SK-N-MC (cell line): ENCODE measurements at regions not wholly inside any gene's neighbourhood (a gene's known extent, or its start where the extent isn't known, plus 50 kb on each side); places are given as distances from the start of the nearest gene placed in this dataset.

Source experiments
- DNase-seq: peaks from one replicate; pipeline ENCODE4 v3.0.0-alpha.2; 2011; ENCODE audit warnings: low read depth, low spot score
- H3K27ac ChIP-seq: fragments of 200-600 bp; sonication (generic); 2 replicates; pipeline ENCODE4 v1.5.1; 2016; ENCODE audit warnings: mixed run types
- H3K36me3 ChIP-seq: fragments of 200-600 bp; sonication (generic); 2 replicates; pipeline ENCODE4 v1.6.1; 2017; ENCODE audit warnings: antibody characterized with exemption, low read length, mixed read lengths; ENCODE audit not compliant: insufficient read depth
- H3K4me3 ChIP-seq: fragments of 200-600 bp; sonication (generic); 2 replicates; pipeline ENCODE4 v1.5.1; 2016
- H3K9ac ChIP-seq: fragments of 200-600 bp; sonication (generic); 2 replicates; pipeline ENCODE4 v1.8.0; 2017; ENCODE audit warnings: mixed run types, mixed read lengths; ENCODE audit not compliant: insufficient read length
- H3K9me3 ChIP-seq: fragments of 200-600 bp; sonication (generic); 2 replicates; pipeline ENCODE4 v1.6.1; 2017; ENCODE audit warnings: low read depth, mild to moderate bottlenecking, antibody characterized with exemption, low read length, moderate library complexity, mixed read lengths
- EZH2 ChIP-seq: fragments of 200-600 bp; sonication (generic); IDR thresholded peaks from one replicate; pipeline ENCODE4 v1.6.1; 2017; ENCODE audit warnings: antibody characterized with exemption
- FOXP2 ChIP-seq: optimal IDR thresholded peaks from 2 replicates; pipeline ENCODE3; 2011; ENCODE audit warnings: mild to moderate bottlenecking, moderate library complexity; ENCODE audit not compliant: insufficient read depth; ENCODE audit errors: extremely low read length, control extremely low read depth
- POLR2AphosphoS5 ChIP-seq: IDR thresholded peaks from 2 replicates; pipeline ENCODE4 v1.6.1; 2012; ENCODE audit warnings: mild to moderate bottlenecking, low read depth, low read length, borderline replicate concordance

DNA sequence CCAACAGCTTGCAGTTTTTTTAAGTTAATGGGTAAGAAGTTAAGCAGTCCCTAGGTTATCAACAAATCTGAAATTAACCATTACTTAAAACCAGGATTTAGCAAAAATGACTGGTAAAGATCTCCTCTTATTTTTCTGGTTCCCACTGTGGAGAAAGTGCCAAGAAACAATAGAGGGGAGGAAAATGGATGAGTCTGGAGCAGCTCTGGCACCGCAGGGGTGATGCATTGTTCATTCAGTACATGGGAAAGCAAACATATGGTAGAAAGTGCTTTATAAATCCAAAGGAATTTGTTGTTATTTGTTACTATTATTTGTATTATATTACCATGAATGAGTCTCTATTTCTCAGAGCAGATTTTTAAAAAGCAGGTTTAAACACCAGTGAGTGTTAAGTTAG lies 92.2 kb downstream of the DYRK2 start:
- no peak overlapping the region for H3K4me3 ChIP-seq
- H3K27ac ChIP-seq, result no peak overlapping the region
- H3K36me3 ChIP-seq, result no peaks in the 10 kb centered on the region
- no peaks in the 10 kb centered on the region for H3K9me3 ChIP-seq
- TF ChIP-seq EZH2 (no peak), POLR2AphosphoS5 (no peak), FOXP2 (no peak)
- H3K9ac ChIP-seq, result no peak overlapping the region
- no peak for DNase-seq

DNA sequence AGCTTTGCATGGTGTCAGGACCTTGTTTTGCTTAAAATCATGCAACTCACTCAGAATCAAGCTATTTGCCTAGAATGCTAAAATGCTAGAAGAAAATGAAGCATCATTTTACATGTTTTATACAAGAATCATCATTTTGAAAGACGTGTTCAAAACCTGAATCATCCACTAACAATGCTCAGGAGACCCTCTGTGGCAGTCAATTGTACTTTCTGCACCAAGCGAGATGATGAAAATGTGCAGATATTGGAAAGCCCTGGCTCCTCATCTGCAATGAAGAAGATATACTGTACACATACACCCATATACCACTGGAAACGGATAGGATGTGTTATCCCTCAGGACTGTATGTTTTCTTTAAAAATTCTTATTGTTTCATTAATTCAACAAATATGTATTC lies 92.7 kb downstream of the DYRK2 start:
- Histone ChIP-seq H3K36me3 (no peaks in the 10 kb centered on the region), H3K4me3 (no peak overlapping the region), H3K9ac (no peak overlapping the region), H3K9me3 (no peaks in the 10 kb centered on the region), H3K27ac (no peak overlapping the region)
- no peak for TF ChIP-seq FOXP2
- no peak for DNase-seq

DNA sequence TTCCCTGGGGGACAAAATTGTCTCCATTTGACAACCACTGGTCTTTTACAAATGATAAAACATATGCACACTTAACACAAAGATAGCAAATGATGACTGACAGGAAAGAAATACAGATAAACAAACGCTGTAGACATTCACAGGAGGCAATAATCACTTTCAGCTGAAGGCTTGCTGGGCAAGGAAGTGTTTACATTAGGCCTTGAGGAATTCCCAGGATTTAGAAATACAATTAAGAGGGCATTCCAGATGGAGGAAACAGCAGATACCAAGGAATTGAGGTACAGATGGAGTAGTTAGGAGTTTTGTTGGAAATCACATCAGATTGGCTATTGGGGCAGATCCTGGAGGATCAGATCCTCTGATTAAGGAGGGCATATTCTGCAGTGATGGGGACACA lies 93.9 kb downstream of the DYRK2 start:
- no peak overlapping the region for H3K4me3 ChIP-seq
- no peak overlapping the region for H3K9ac ChIP-seq
- no peak for DNase-seq
- no peaks in the 10 kb centered on the region for H3K9me3 ChIP-seq
- no peaks in the 10 kb centered on the region for H3K36me3 ChIP-seq
- no peak overlapping the region for H3K27ac ChIP-seq
- TF ChIP-seq FOXP2, result no peak
- no peak for TF ChIP-seq EZH2
- no peak for TF ChIP-seq POLR2AphosphoS5

DNA sequence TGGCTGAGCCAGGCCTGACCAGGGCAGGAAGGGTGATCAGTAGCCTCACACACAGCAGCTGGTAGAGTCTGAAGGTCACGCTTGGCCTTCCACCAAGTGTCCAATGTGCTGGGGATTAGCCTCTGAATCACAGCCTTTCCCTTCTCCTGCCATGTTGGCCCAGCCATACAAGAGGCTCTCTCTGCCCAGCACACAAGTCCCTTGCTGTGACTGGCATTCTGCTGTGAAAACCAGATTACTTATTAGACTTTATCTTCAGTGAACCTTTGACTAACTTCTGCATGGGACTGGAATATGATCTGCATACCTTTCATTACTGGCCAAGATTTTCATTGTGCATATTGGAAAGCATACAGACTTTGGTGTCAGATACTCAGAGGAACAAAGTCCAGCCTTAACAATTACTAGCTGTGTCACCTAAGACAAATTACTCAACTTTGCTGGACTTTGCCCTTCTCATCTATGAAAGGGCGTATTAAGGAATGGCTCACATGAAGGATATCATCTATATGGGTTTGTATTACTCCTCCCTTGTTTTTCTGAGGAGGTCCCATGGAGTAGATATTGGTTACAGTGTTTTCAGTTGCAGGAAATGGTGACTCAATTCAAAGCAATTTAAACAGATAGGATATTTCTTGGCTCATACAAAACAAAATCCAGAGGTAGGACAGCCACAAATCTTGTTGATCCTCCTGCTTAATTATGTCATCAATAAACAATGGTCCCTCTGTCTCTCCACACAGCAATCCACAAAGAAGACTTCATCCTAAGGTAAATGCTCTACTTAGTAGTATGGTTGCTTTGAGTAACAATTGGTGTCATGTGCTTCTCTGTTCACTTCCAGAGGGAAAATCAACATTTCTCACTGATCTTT lies 99.6 kb downstream of the DYRK2 start:
- Histone ChIP-seq H3K9ac (no peak overlapping the region), H3K4me3 (no peak overlapping the region), H3K36me3 (no peaks in the 10 kb centered on the region), H3K27ac (no peak overlapping the region), H3K9me3 (no peaks in the 10 kb centered on the region)
- no peak for DNase-seq
- TF ChIP-seq EZH2, result no peak
- no peak for TF ChIP-seq POLR2AphosphoS5
- no peak for TF ChIP-seq FOXP2

DNA sequence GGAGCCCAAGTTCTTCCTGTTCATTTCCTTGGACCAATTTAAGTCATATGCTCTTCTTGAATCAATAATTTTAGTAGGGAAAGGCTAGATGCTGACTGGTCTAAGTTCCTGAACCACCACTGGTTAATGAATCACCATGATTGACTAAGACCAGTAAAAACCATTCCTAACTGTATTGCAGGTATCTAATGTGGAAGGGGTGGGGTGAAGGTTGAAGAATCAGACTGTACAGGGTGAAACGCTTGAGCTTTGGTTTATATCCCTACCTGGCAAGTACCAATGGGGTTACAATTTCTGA lies 100.1 kb downstream of the DYRK2 start:
- H3K9me3 ChIP-seq, result no peaks in the 10 kb centered on the region

DNA sequence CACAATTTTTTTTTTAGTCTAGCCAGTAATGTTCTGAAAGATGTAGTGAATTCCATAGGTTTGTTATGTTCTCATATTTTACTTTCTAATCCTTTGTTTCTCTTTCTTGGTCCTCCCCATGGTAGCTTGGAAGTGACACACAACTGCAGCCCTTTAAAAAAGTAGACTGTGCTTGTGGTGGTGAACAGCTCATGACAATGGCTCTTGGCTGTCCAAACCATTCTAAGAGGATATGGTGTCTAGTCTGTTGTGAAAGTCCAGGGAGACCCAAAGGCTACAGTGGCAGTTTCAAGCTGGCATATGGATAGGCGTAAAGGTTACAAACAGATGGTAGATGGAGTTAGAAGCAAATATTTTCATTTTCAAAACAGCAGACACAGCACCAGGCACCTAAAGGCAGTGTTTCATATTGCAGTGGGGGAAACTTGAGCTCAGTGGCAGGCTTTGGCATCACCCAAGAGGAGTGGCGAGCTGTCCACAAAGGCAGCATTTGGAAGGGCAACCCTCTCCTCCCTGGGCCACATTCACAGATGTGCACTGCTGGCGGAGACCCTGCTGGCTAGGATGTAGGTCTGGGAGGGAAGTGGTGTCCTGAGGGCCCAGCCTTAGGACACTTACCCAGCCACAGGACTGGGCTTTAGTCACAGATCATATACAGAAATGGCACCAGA lies 102.1 kb downstream of the DYRK2 start:
- Histone ChIP-seq H3K36me3 (no peaks in the 10 kb centered on the region), H3K9me3 (no peaks in the 10 kb centered on the region), H3K27ac (no peak overlapping the region), H3K9ac (no peak overlapping the region), H3K4me3 (no peak overlapping the region)
- no peak for DNase-seq
- TF ChIP-seq POLR2AphosphoS5 (no peak), EZH2 (no peak), FOXP2 (no peak)

More for the DNA sequence above, 100.1 kb downstream of the DYRK2 start:
- no peak overlapping the region for H3K27ac ChIP-seq
- H3K36me3 ChIP-seq, result no peaks in the 10 kb centered on the region
- H3K4me3 ChIP-seq, result no peak overlapping the region
- H3K9ac ChIP-seq, result no peak overlapping the region
- no peak for TF ChIP-seq POLR2AphosphoS5
- TF ChIP-seq FOXP2, result no peak
- no peak for TF ChIP-seq EZH2
- no peak for DNase-seq

DNA sequence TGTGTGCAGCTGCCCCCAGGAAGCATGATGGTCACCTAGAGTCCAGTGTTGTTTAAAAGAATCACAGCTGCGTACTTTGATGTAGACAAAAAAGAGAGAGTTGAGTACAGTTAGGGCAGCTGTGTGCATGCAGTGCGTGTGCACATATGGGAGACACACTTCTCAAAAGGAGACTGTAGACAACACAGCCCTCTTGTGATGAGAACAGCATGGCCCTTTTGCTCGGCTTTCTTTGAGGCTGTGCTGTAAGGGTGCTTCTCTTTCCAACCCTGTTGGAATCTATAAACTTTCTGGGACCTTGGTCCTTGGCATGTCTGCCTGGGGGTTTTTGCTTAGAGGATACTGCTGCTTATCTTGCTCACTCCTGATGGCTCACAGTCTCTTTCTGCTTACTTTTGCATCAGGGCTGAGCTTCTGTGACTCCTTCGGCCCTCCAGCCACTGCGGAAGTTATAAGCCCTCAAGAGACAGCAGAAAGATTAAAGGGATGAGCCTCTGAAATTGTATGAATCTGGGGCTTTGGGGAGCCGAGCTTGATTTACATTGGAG lies 102.9 kb downstream of the DYRK2 start:
- DNase-seq, result no peak
- Histone ChIP-seq H3K4me3 (no peak overlapping the region), H3K9me3 (no peaks in the 10 kb centered on the region), H3K9ac (no peak overlapping the region), H3K36me3 (no peaks in the 10 kb centered on the region), H3K27ac (no peak overlapping the region)
- TF ChIP-seq POLR2AphosphoS5 (no peak), FOXP2 (no peak), EZH2 (no peak)

DNA sequence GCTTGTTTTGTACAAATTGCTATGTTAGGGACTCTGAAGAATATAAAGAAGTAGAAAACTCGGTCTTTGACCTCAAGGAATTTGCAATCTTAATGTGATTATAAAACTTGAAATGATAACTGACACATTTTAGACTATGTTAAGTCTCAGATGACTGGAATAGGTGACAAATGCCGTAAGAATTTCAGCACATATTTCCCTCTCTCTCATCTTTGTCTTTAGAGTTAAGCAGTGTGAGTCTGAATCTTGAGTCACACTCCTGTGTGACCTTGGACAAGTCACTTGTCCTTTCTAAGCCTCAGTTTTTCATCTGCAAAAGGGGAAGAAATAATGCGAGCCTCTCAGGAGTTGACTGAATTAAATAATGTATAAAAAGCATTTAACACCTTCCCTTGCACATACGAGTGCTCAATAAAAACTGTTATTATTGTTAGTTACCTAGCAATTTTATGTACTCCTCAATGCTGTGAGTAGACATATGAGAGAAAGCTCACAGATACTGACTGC lies 103.7 kb downstream of the DYRK2 start:
- no peaks in the 10 kb centered on the region for H3K36me3 ChIP-seq
- H3K27ac ChIP-seq, result no peak overlapping the region
- H3K9me3 ChIP-seq, result no peaks in the 10 kb centered on the region
- DNase-seq, result no peak
- H3K4me3 ChIP-seq, result no peak overlapping the region
- no peak overlapping the region for H3K9ac ChIP-seq
- TF ChIP-seq FOXP2 (no peak), POLR2AphosphoS5 (no peak), EZH2 (no peak)
